ENCODE measurements at regions not wholly inside any gene's neighbourhood (a gene's known extent, or its start where the extent isn't known, plus 50 kb on each side); places are given as distances from the start of the nearest gene placed in this dataset.

DNA sequence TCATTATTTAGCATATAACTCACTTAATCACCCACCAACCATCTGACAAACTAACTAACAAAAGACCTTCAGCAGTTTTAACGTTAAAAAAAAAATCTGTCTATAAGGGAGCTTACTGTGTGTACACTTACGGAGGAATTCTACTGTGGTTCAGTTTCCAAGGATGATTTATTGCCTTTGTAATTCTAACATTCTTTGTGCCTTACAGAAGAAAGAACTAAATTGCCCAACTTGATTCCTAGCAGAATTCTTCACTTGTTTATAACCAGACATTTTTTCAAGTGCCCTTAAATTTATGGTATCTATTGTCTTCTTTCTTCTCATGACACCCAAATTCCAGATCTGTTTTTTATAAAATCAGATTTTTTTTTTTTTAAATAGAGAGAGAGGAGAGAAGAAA lies 119.7 kb upstream of the IGSF10 start:
- Histone ChIP-seq H3K9me3 (ENCODE audit: low read depth, low read length, poor library complexity, severe bottlenecking) (peaks cover 33% of the 10 kb centered on the region), H3K36me3 (ENCODE audit: insufficient read depth, low read length, poor library complexity, severe bottlenecking) (no peaks in the 10 kb centered on the region), H3K4me1 (ENCODE audit: insufficient read depth, low read length, poor library complexity, severe bottlenecking) (peaks cover 31% of the 10 kb centered on the region), H3K4me3 (ENCODE audit: low read depth, low read length, poor library complexity, severe bottlenecking) (peak overlapping the region; percentile 11), H3K27ac (ENCODE audit: low read depth, low read length, poor library complexity, severe bottlenecking) (peak overlapping the region; percentile 93), H3K27me3 (replicated peaks; ENCODE audit: insufficient read depth, low read depth, low read length, poor library complexity) (no peaks in the 10 kb centered on the region)
- ChIA-PET POLR2A (ENCODE audit: low non-redundant PET) (interaction anchor here (1.3 kb wide), 1 partner anchor 16 kb away, joined by 5 read pairs; no protein-coding TSS in a partner anchor), CTCF (interaction anchor here (0.6 to 1.3 kb wide), 2 partner anchors 17 to 258 kb away, joined by 3 read pairs; no protein-coding TSS in a partner anchor)
- TF ChIP-seq, protein P1, sequence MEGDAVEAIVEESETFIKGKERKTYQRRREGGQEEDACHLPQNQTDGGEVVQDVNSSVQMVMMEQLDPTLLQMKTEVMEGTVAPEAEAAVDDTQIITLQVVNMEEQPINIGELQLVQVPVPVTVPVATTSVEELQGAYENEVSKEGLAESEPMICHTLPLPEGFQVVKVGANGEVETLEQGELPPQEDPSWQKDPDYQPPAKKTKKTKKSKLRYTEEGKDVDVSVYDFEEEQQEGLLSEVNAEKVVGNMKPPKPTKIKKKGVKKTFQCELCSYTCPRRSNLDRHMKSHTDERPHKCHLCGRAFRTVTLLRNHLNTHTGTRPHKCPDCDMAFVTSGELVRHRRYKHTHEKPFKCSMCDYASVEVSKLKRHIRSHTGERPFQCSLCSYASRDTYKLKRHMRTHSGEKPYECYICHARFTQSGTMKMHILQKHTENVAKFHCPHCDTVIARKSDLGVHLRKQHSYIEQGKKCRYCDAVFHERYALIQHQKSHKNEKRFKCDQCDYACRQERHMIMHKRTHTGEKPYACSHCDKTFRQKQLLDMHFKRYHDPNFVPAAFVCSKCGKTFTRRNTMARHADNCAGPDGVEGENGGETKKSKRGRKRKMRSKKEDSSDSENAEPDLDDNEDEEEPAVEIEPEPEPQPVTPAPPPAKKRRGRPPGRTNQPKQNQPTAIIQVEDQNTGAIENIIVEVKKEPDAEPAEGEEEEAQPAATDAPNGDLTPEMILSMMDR (conservative IDR thresholded peaks at IDR 0.05; ENCODE audit: low read depth, low read length) = no peak
- no peak for TF ChIP-seq EZH2 (IDR thresholded peaks at IDR 0.05; ENCODE audit: borderline replicate concordance, low read depth, low read length, poor library complexity, severe bottlenecking)
- BruUV-seq (replicated peaks) = no TSS peak
- peak; percentile 94 for DNase-seq (ENCODE audit: low spot score)
- intact Hi-C loops (cut with micrococcal nuclease; ENCODE audit: unreplicated experiment) = loop anchor here (2.0 kb wide), 4 partner anchors 16 to 258 kb away; no protein-coding TSS in a partner anchor

DNA sequence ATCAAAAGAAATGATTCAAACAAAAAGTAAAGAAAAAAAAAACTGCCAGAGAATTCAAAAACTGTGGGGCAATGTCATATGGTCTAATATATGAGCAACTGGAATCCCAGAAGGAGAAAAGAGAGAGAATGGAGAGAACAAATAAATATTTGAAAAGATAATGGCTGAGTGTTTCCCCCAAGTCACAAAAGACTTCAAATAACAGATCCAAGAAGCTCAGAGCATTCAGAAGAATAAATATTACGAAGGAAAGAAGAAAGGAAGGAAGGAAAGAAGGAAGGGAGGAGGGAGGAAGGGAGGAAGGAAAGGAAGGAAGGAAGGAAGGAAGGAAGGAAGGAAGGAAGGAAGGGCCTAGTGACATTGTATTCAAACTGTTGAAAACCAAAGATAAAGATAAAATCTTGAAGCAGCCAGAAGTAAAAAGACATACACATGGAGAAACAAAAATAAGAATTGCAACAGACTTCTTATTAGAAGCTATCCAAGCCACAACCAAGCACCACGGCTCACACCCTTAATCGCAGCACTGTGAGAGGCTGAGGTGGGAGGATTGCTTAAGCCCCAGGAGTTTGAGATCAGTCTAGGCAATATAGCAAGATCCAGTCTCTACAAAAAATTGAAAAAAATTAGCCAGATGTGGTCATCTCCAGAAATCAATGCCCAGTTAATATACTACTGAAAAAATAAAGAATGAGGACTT lies 118.9 kb upstream of the IGSF10 start:
- Histone ChIP-seq H3K36me3 (ENCODE audit: insufficient read depth, low read length, poor library complexity, severe bottlenecking) (no peaks in the 10 kb centered on the region), H3K9me3 (ENCODE audit: low read depth, low read length, poor library complexity, severe bottlenecking) (peaks cover 37% of the 10 kb centered on the region), H3K4me3 (ENCODE audit: low read depth, low read length, poor library complexity, severe bottlenecking) (peak overlapping the region; percentile 11), H3K4me1 (ENCODE audit: insufficient read depth, low read length, poor library complexity, severe bottlenecking) (peaks cover 28% of the 10 kb centered on the region), H3K27ac (ENCODE audit: low read depth, low read length, poor library complexity, severe bottlenecking) (peak overlapping the region; percentile 93), H3K27me3 (replicated peaks; ENCODE audit: insufficient read depth, low read depth, low read length, poor library complexity) (no peaks in the 10 kb centered on the region)
- CTCF ChIA-PET = interaction anchor here (0.7 to 1.3 kb wide), 3 partner anchors 16 to 258 kb away, joined by 3 to 14 read pairs (median 3); no protein-coding TSS in a partner anchor
- BruUV-seq (replicated peaks) = no TSS peak
- peak; percentile 95 for DNase-seq (ENCODE audit: low spot score)
- TF ChIP-seq, protein P1 (conservative IDR thresholded peaks at IDR 0.05; ENCODE audit: low read depth, low read length) = no peak
- TF ChIP-seq EZH2 (IDR thresholded peaks at IDR 0.05; ENCODE audit: borderline replicate concordance, low read depth, low read length, poor library complexity, severe bottlenecking) = no peak
- intact Hi-C loops (cut with micrococcal nuclease; ENCODE audit: unreplicated experiment) = loop anchor here (2.0 to 10.0 kb wide), 6 partner anchors 15 to 335 kb away; no protein-coding TSS in a partner anchor
- POLR2A ChIA-PET (ENCODE audit: low non-redundant PET) = interaction anchor here (0.6 to 1.3 kb wide), 6 partner anchors 15 to 1149 kb away, joined by 3 to 27 read pairs (median 7); no protein-coding TSS in a partner anchor

DNA sequence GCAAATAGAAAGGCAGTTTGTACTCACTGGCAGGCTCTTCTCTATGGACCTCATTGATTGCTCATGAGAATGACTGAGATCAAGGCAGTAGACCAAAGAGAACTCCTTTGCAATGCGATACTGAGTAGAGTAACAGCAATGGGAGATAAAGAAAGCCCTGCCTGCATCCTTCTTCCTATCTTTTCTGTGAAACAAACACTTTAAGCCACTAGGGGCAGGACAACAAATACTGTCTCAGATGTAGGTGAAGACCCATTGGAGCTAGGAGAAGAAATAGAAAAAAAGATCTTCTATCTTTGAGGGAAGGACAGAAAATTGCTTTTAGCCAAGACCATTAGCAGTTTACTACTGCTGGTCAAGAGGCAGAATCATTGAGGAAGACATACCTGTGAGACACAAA lies 117.6 kb upstream of the IGSF10 start:
- peak overlapping the region; percentile 93 for H3K27ac ChIP-seq (ENCODE audit: low read depth, low read length, poor library complexity, severe bottlenecking)

More for the DNA sequence above, 117.6 kb upstream of the IGSF10 start:
- TF ChIP-seq, protein P1 (conservative IDR thresholded peaks at IDR 0.05; ENCODE audit: low read depth, low read length) = no peak
- no peak for DNase-seq (ENCODE audit: low spot score)
- H3K4me3 ChIP-seq (ENCODE audit: low read depth, low read length, poor library complexity, severe bottlenecking) = no peak overlapping the region
- no peaks in the 10 kb centered on the region for H3K36me3 ChIP-seq (ENCODE audit: insufficient read depth, low read length, poor library complexity, severe bottlenecking)
- intact Hi-C loops (cut with micrococcal nuclease; ENCODE audit: unreplicated experiment) = loop anchor here (2.0 to 10.0 kb wide), 2 partner anchors 138 to 336 kb away; no protein-coding TSS in a partner anchor
- peaks cover 18% of the 10 kb centered on the region for H3K4me1 ChIP-seq (ENCODE audit: insufficient read depth, low read length, poor library complexity, severe bottlenecking)
- ChIA-PET POLR2A (ENCODE audit: low non-redundant PET) (interaction anchor here (0.6 kb wide), 1 partner anchor 13 kb away, joined by 3 read pairs; no protein-coding TSS in a partner anchor), CTCF (no interaction called here)
- no peaks in the 10 kb centered on the region for H3K27me3 ChIP-seq (replicated peaks; ENCODE audit: insufficient read depth, low read depth, low read length, poor library complexity)
- peaks cover 37% of the 10 kb centered on the region for H3K9me3 ChIP-seq (ENCODE audit: low read depth, low read length, poor library complexity, severe bottlenecking)
- no TSS peak for BruUV-seq (replicated peaks)
